HG03159 (cell line): ENCODE measurements at regions not wholly inside any gene's neighbourhood (a gene's known extent, or its start where the extent isn't known, plus 50 kb on each side); places are given as distances from the start of the nearest gene placed in this dataset.

Source experiments
- ATAC-seq: cut with Tn5 transposase; IDR thresholded peaks from one replicate; pipeline ENCODE4 v1.9.1; 2021; ENCODE audit warnings: mild to moderate bottlenecking, moderate library complexity; ENCODE audit not compliant: unreplicated experiment

GRCh38 chr20:10861090-10861489 lies 187.3 kb upstream of the JAG1 start:
- ATAC-seq: no peak

- no peak for ATAC-seq
Observed at GRCh38 chr20:10861619-10862018, 187.8 kb upstream of the JAG1 start.

- ATAC-seq: no peak
Observed at GRCh38 chr20:10863337-10864060, 189.7 kb upstream of the JAG1 start.

- no peak for ATAC-seq
Observed at GRCh38 chr20:10864076-10864672, 190.4 kb upstream of the JAG1 start.

- no peak for ATAC-seq
Observed at GRCh38 chr20:10868299-10868698, 194.5 kb upstream of the JAG1 start.

- ATAC-seq: no peak
Observed at GRCh38 chr20:10873026-10873425, 199.2 kb upstream of the JAG1 start.

GRCh38 chr20:10875653-10876052 lies 201.9 kb upstream of the JAG1 start:
- ATAC-seq: no peak

GRCh38 chr20:10876558-10876957 lies 202.8 kb upstream of the JAG1 start:
- ATAC-seq: no peak

- no peak for ATAC-seq
Observed at GRCh38 chr20:10877342-10877741, 203.5 kb upstream of the JAG1 start.

GRCh38 chr20:10883166-10883565 lies 209.4 kb upstream of the JAG1 start:
- no peak for ATAC-seq

GRCh38 chr20:10893321-10893720 lies 219.5 kb upstream of the JAG1 start:
- ATAC-seq: no peak

GRCh38 chr20:10897336-10897735 lies 223.5 kb upstream of the JAG1 start:
- no peak for ATAC-seq

- no peak for ATAC-seq
Observed at GRCh38 chr20:10898552-10898951, 224.8 kb upstream of the JAG1 start.

- ATAC-seq: no peak
Observed at GRCh38 chr20:10902174-10902573, 228.4 kb upstream of the JAG1 start.

GRCh38 chr20:10902576-10903282 lies 228.9 kb upstream of the JAG1 start:
- ATAC-seq: no peak

GRCh38 chr20:10906834-10907233 lies 233.0 kb upstream of the JAG1 start:
- no peak for ATAC-seq

- ATAC-seq: no peak
Observed at GRCh38 chr20:10909803-10910202, 236.0 kb upstream of the JAG1 start.

GRCh38 chr20:10910535-10911178 lies 236.9 kb upstream of the JAG1 start:
- no peak for ATAC-seq

- no peak for ATAC-seq
Observed at GRCh38 chr20:10911298-10911697, 237.5 kb upstream of the JAG1 start.

- ATAC-seq: no peak
Observed at GRCh38 chr20:10915815-10916214, 242.0 kb upstream of the JAG1 start.

GRCh38 chr20:10916312-10916711 lies 242.5 kb upstream of the JAG1 start:
- ATAC-seq: no peak

- no peak for ATAC-seq
Observed at GRCh38 chr20:10917826-10918225, 244.0 kb upstream of the JAG1 start.
